ENCODE measurements at regions not wholly inside any gene's neighbourhood (a gene's known extent, or its start where the extent isn't known, plus 50 kb on each side); places are given as distances from the start of the nearest gene placed in this dataset.

- no peak for DNase-seq (ENCODE audit: extremely low read depth in 1 of 11, low read depth in 9 of 11, low spot score in 4 of 11)
Observed at GRCh38 chr2:8630676-8631464, 51.0 kb upstream of the ID2 start.

GRCh38 chr2:8631465-8632005, 50.3 kb upstream of the ID2 start:
- no peak for DNase-seq (ENCODE audit: extremely low read depth in 1 of 11, low read depth in 9 of 11, low spot score in 4 of 11)

All from renal cortex interstitium (tissue), 11 donors.